ENCODE measurements at regions not wholly inside any gene's neighbourhood (a gene's known extent, or its start where the extent isn't known, plus 50 kb on each side); places are given as distances from the start of the nearest gene placed in this dataset.

- Histone ChIP-seq H3K79me2 (ENCODE audit: insufficient read depth, low read length) (no peaks in the 10 kb centered on the region), H3K27ac (ENCODE audit: low read depth, low read length) (no peak overlapping the region), H3K36me3 (ENCODE audit: control insufficient read depth in 1 of 2, insufficient read depth in 2 of 2, low read length in 2 of 2) (no peaks in the 10 kb centered on the region), H3K4me1 (ENCODE audit: control insufficient read depth in 1 of 2, insufficient read depth in 2 of 2, low read length in 2 of 2) (no peaks in the 10 kb centered on the region), H3K9me3 (ENCODE audit: control insufficient read depth in 1 of 2, insufficient read depth in 1 of 2, low read depth in 1 of 2, low read length in 2 of 2) (no peaks in the 10 kb centered on the region), H3K4me3 (replicated peaks in 1 of 2; ENCODE audit: low read depth in 1 of 2, low read length in 2 of 2) (no peak overlapping the region), H3K9me2 (ENCODE audit: insufficient read depth) (no peaks in the 10 kb centered on the region), H2AFZ (ENCODE audit: low read depth, low read length, poor library complexity, severe bottlenecking) (no peak overlapping the region), H3K4me2 (ENCODE audit: low read length) (no peak overlapping the region), H3K9ac (ENCODE audit: low read length) (no peak overlapping the region), H4K20me1 (ENCODE audit: insufficient read depth) (no peaks in the 10 kb centered on the region), H3K27me3 (ENCODE audit: insufficient read depth, low read length) (peaks cover 9% of the 10 kb centered on the region; the same call in 1 of the 2 replicates)
- intact Hi-C loops (cut with micrococcal nuclease): no loop called here
- POLR2A ChIA-PET: no interaction called here
- ATAC-seq: no peak
- no TSS peak for BruUV-seq (replicated peaks)
- DNase-seq (ENCODE audit: low read depth, low spot score): no peak
- TF ChIP-seq, protein P1, sequence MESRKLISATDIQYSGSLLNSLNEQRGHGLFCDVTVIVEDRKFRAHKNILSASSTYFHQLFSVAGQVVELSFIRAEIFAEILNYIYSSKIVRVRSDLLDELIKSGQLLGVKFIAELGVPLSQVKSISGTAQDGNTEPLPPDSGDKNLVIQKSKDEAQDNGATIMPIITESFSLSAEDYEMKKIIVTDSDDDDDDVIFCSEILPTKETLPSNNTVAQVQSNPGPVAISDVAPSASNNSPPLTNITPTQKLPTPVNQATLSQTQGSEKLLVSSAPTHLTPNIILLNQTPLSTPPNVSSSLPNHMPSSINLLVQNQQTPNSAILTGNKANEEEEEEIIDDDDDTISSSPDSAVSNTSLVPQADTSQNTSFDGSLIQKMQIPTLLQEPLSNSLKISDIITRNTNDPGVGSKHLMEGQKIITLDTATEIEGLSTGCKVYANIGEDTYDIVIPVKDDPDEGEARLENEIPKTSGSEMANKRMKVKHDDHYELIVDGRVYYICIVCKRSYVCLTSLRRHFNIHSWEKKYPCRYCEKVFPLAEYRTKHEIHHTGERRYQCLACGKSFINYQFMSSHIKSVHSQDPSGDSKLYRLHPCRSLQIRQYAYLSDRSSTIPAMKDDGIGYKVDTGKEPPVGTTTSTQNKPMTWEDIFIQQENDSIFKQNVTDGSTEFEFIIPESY (IDR thresholded peaks at IDR 0.05; ENCODE audit: extremely low read depth, insufficient replicate concordance, low read length): no peak
- no peak for TF ChIP-seq ZFX (IDR thresholded peaks at IDR 0.05)
- TF ChIP-seq, protein P2, sequence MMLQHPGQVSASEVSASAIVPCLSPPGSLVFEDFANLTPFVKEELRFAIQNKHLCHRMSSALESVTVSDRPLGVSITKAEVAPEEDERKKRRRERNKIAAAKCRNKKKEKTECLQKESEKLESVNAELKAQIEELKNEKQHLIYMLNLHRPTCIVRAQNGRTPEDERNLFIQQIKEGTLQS (IDR thresholded peaks at IDR 0.05): no peak
- no peak for TF ChIP-seq EGR1 (IDR thresholded peaks at IDR 0.05; ENCODE audit: low read depth)
- no peak for TF ChIP-seq ZNF274 (IDR thresholded peaks at IDR 0.05; ENCODE audit: low read depth, low read length)
- TF ChIP-seq CBX3 (IDR thresholded peaks at IDR 0.05; ENCODE audit: low read depth): no peak
- no peak for TF ChIP-seq POLR2AphosphoS5 (IDR thresholded peaks at IDR 0.05; ENCODE audit: low read depth, low read length)
- TF ChIP-seq, protein P3, sequence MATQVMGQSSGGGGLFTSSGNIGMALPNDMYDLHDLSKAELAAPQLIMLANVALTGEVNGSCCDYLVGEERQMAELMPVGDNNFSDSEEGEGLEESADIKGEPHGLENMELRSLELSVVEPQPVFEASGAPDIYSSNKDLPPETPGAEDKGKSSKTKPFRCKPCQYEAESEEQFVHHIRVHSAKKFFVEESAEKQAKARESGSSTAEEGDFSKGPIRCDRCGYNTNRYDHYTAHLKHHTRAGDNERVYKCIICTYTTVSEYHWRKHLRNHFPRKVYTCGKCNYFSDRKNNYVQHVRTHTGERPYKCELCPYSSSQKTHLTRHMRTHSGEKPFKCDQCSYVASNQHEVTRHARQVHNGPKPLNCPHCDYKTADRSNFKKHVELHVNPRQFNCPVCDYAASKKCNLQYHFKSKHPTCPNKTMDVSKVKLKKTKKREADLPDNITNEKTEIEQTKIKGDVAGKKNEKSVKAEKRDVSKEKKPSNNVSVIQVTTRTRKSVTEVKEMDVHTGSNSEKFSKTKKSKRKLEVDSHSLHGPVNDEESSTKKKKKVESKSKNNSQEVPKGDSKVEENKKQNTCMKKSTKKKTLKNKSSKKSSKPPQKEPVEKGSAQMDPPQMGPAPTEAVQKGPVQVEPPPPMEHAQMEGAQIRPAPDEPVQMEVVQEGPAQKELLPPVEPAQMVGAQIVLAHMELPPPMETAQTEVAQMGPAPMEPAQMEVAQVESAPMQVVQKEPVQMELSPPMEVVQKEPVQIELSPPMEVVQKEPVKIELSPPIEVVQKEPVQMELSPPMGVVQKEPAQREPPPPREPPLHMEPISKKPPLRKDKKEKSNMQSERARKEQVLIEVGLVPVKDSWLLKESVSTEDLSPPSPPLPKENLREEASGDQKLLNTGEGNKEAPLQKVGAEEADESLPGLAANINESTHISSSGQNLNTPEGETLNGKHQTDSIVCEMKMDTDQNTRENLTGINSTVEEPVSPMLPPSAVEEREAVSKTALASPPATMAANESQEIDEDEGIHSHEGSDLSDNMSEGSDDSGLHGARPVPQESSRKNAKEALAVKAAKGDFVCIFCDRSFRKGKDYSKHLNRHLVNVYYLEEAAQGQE (IDR thresholded peaks at IDR 0.05; ENCODE audit: low read depth): no peak
- no peak for TF ChIP-seq TCF7L2 (IDR thresholded peaks at IDR 0.05; ENCODE audit: borderline replicate concordance, extremely low read depth, insufficient read depth, insufficient read length)
- no peak for TF ChIP-seq EZH2 (IDR thresholded peaks at IDR 0.05)
- no peak for TF ChIP-seq SRF (IDR thresholded peaks at IDR 0.05; ENCODE audit: low read depth)
- no peak for TF ChIP-seq CEBPB (IDR thresholded peaks at IDR 0.05; ENCODE audit: low read depth)
- RAD21 ChIA-PET (ENCODE audit: low non-redundant PET in 1 of 2, low total read pairs in 2 of 2, uncharacterized antibody in 2 of 2, unreplicated experiment in 2 of 2): no interaction called here
- CTCF ChIA-PET: no interaction called here
These were observed 151.8 kb downstream of the ESM1 start for GRCh38 chr5:54833590-54833989.

Data from HCT116 (cell line).